Osteocyte (in vitro differentiated cells): ENCODE measurements at regions not wholly inside any gene's neighbourhood (a gene's known extent, or its start where the extent isn't known, plus 50 kb on each side); places are given as distances from the start of the nearest gene placed in this dataset.

ENCODE experiments used
- DNase-seq: peaks from one replicate; pipeline ENCODE4 v3.0.0; 2021; ENCODE audit warnings: mixed read lengths; ENCODE audit not compliant: unreplicated experiment; ENCODE audit errors: extremely low spot score
- H3K27ac Mint-ChIP-seq: one replicate; pipeline ENCODE4 v1.8.0; 2021; ENCODE audit warnings: mild to moderate bottlenecking, mixed read lengths; ENCODE audit not compliant: unreplicated experiment
- H3K27me3 Mint-ChIP-seq: one replicate; pipeline ENCODE4 v1.8.0; 2021; ENCODE audit warnings: mixed read lengths; ENCODE audit not compliant: unreplicated experiment
- H3K36me3 Mint-ChIP-seq: one replicate; pipeline ENCODE4 v1.8.0; 2021; ENCODE audit warnings: mixed read lengths; ENCODE audit not compliant: unreplicated experiment
- H3K4me1 Mint-ChIP-seq: one replicate; pipeline ENCODE4 v1.8.0; 2021; ENCODE audit warnings: mixed read lengths; ENCODE audit not compliant: unreplicated experiment
- H3K4me3 Mint-ChIP-seq: one replicate; pipeline ENCODE4 v1.8.0; 2021; ENCODE audit warnings: mild to moderate bottlenecking, moderate library complexity, mixed read lengths; ENCODE audit not compliant: unreplicated experiment
- H3K9me3 Mint-ChIP-seq: one replicate; pipeline ENCODE4 v1.8.0; 2021; ENCODE audit warnings: mixed read lengths; ENCODE audit not compliant: unreplicated experiment
- CTCF ChIP-seq: fragments of 200-600 bp; sonication (generic); IDR thresholded peaks from 2 replicates; pipeline ENCODE4 v1.5.0; 2021; ENCODE audit warnings: antibody characterized with exemption, mild to moderate bottlenecking, moderate library complexity

GRCh38 chr4:94156826-94157225 is 50.8 kb upstream of the SMARCAD1 start:
- no peaks in the 10 kb centered on the region for H3K4me1 Mint-ChIP-seq
- H3K36me3 Mint-ChIP-seq = no peaks in the 10 kb centered on the region
- peaks cover 4% of the 10 kb centered on the region for H3K27me3 Mint-ChIP-seq

More at GRCh38 chr4:94156826-94157225, 50.8 kb upstream of the SMARCAD1 start:
- no peak for TF ChIP-seq CTCF
- no peak for DNase-seq
- Mint-ChIP-seq H3K27ac (no peak overlapping the region), H3K4me3 (no peak overlapping the region), H3K9me3 (no peaks in the 10 kb centered on the region)
